Mesothelial cell of epicardium (in vitro differentiated cells): ENCODE measurements at regions not wholly inside any gene's neighbourhood (a gene's known extent, or its start where the extent isn't known, plus 50 kb on each side); places are given as distances from the start of the nearest gene placed in this dataset.

Source experiments
- DNase-seq, 2 experiments: peaks; one replicate each; pipeline ENCODE4 v3.0.0; 2021; ENCODE audit warnings: low spot score in 2 of 2; ENCODE audit not compliant: unreplicated experiment in 2 of 2
- H3K27ac Mint-ChIP-seq: 2 replicates; pipeline ENCODE4 v1.8.0; 2021; ENCODE audit warnings: mixed read lengths
- H3K27me3 Mint-ChIP-seq: 2 replicates; pipeline ENCODE4 v1.8.0; 2021; ENCODE audit warnings: low read depth, mixed read lengths
- H3K36me3 Mint-ChIP-seq: 2 replicates; pipeline ENCODE4 v1.8.0; 2021; ENCODE audit warnings: mixed read lengths
- H3K4me1 Mint-ChIP-seq: 2 replicates; pipeline ENCODE4 v1.8.0; 2021; ENCODE audit warnings: mixed read lengths
- H3K4me3 Mint-ChIP-seq: 2 replicates; pipeline ENCODE4 v1.8.0; 2021; ENCODE audit warnings: mild to moderate bottlenecking, moderate library complexity, mixed read lengths
- H3K9me3 Mint-ChIP-seq: 2 replicates; pipeline ENCODE4 v1.8.0; 2021; ENCODE audit warnings: mixed read lengths
- CTCF ChIP-seq: fragments of 200-600 bp; sonication (generic); IDR thresholded peaks from one replicate; pipeline ENCODE4 v1.5.0; 2021; ENCODE audit warnings: antibody characterized with exemption; ENCODE audit not compliant: unreplicated experiment

- H3K4me1 Mint-ChIP-seq: peaks cover 6% of the 10 kb centered on the region
- peaks cover 14% of the 10 kb centered on the region for H3K9me3 Mint-ChIP-seq
- no peak overlapping the region for H3K27ac Mint-ChIP-seq
- peaks cover 2% of the 10 kb centered on the region for H3K36me3 Mint-ChIP-seq
- no peak for DNase-seq
- no peak for TF ChIP-seq CTCF
- H3K27me3 Mint-ChIP-seq: no peaks in the 10 kb centered on the region
- H3K4me3 Mint-ChIP-seq: no peak overlapping the region
Measured at GRCh38 chr7:68420342-68421192, 1177.7 kb upstream of the AUTS2 start.

GRCh38 chr7:68421712-68422111, 1176.6 kb upstream of the AUTS2 start:
- Mint-ChIP-seq H3K27ac (no peak overlapping the region), H3K9me3 (peaks cover 6% of the 10 kb centered on the region), H3K36me3 (peaks cover 2% of the 10 kb centered on the region), H3K4me3 (no peak overlapping the region), H3K27me3 (no peaks in the 10 kb centered on the region), H3K4me1 (peaks cover 6% of the 10 kb centered on the region)
- no peak for DNase-seq
- TF ChIP-seq CTCF: no peak

- peaks cover 2% of the 10 kb centered on the region for H3K36me3 Mint-ChIP-seq
- peaks cover 6% of the 10 kb centered on the region for H3K9me3 Mint-ChIP-seq
- H3K27me3 Mint-ChIP-seq: peaks cover 1% of the 10 kb centered on the region
- TF ChIP-seq CTCF: no peak
- H3K4me3 Mint-ChIP-seq: no peak overlapping the region
- no peak overlapping the region for H3K27ac Mint-ChIP-seq
- DNase-seq: no peak
- peaks cover 6% of the 10 kb centered on the region for H3K4me1 Mint-ChIP-seq
Measured at GRCh38 chr7:68422281-68422680, 1176.0 kb upstream of the AUTS2 start.

- TF ChIP-seq CTCF: no peak
- DNase-seq: no peak
- Mint-ChIP-seq H3K9me3 (peaks cover under 1% of the 10 kb centered on the region), H3K4me1 (peaks cover 9% of the 10 kb centered on the region), H3K36me3 (no peaks in the 10 kb centered on the region), H3K27me3 (peaks cover 8% of the 10 kb centered on the region), H3K27ac (no peak overlapping the region), H3K4me3 (no peak overlapping the region)
Measured at GRCh38 chr7:68423356-68423755, 1174.9 kb upstream of the AUTS2 start.

GRCh38 chr7:68424658-68425297, 1173.5 kb upstream of the AUTS2 start:
- DNase-seq: no peak
- no peak overlapping the region for H3K27ac Mint-ChIP-seq
- H3K27me3 Mint-ChIP-seq: peaks cover 16% of the 10 kb centered on the region
- no peaks in the 10 kb centered on the region for H3K36me3 Mint-ChIP-seq
- TF ChIP-seq CTCF: no peak
- H3K9me3 Mint-ChIP-seq: no peaks in the 10 kb centered on the region
- peaks cover 9% of the 10 kb centered on the region for H3K4me1 Mint-ChIP-seq
- no peak overlapping the region for H3K4me3 Mint-ChIP-seq
